Parathyroid adenoma (tissue), 2 donors: ENCODE measurements at regions not wholly inside any gene's neighbourhood (a gene's known extent, or its start where the extent isn't known, plus 50 kb on each side); places are given as distances from the start of the nearest gene placed in this dataset.

ENCODE experiments used
- H2AFZ ChIP-seq: fragments of 300-600 bp; sonication (generic); one replicate; pipeline ENCODE4 v1.7.0; 2017; ENCODE audit warnings: antibody characterized with exemption, mild to moderate bottlenecking
- H3K27ac ChIP-seq: fragments of 300-600 bp; sonication (generic); one replicate; pipeline ENCODE4 v1.7.0; 2017
- H3K27me3 ChIP-seq: fragments of 300-600 bp; sonication (generic); one replicate; pipeline ENCODE4 v1.7.0; 2017; ENCODE audit warnings: low read length; ENCODE audit not compliant: control insufficient read depth, insufficient read depth
- H3K36me3 ChIP-seq: fragments of 300-600 bp; sonication (generic); one replicate; pipeline ENCODE4 v1.7.0; 2017; ENCODE audit warnings: low read length; ENCODE audit not compliant: control insufficient read depth, insufficient read depth
- H3K4me1 ChIP-seq: fragments of 300-600 bp; sonication (generic); one replicate; pipeline ENCODE4 v1.7.0; 2017; ENCODE audit warnings: control low read depth
- H3K4me2 ChIP-seq: fragments of 300-600 bp; sonication (generic); one replicate; pipeline ENCODE4 v1.7.0; 2017; ENCODE audit warnings: low read length
- H3K4me3 ChIP-seq: fragments of 300-600 bp; sonication (generic); one replicate; pipeline ENCODE4 v1.7.0; 2017; ENCODE audit warnings: low read depth, low read length
- H3K79me2 ChIP-seq: fragments of 300-600 bp; sonication (generic); one replicate; pipeline ENCODE4 v1.7.0; 2017; ENCODE audit warnings: control low read depth
- H3K9ac ChIP-seq: fragments of 300-600 bp; sonication (generic); one replicate; pipeline ENCODE4 v1.7.0; 2017; ENCODE audit warnings: mild to moderate bottlenecking
- H3K9me3 ChIP-seq: fragments of 300-600 bp; sonication (generic); one replicate; pipeline ENCODE4 v1.7.0; 2017; ENCODE audit warnings: low read length; ENCODE audit not compliant: control insufficient read depth
- CTCF ChIP-seq: fragments of 300-600 bp; sonication (generic); IDR thresholded peaks from one replicate; pipeline ENCODE4 v1.7.0; 2017; ENCODE audit warnings: antibody characterized with exemption, mild to moderate bottlenecking
- donor health status: primary hyperparathyroidism.

- H3K4me2 ChIP-seq = no peak overlapping the region
- H3K4me3 ChIP-seq = no peak overlapping the region
- no peaks in the 10 kb centered on the region for H3K4me1 ChIP-seq
- H3K9ac ChIP-seq = no peak overlapping the region
- H3K79me2 ChIP-seq = no peaks in the 10 kb centered on the region
- TF ChIP-seq CTCF = no peak
- H3K36me3 ChIP-seq = no peaks in the 10 kb centered on the region
- H3K27ac ChIP-seq = no peak overlapping the region
- no peak overlapping the region for H2AFZ ChIP-seq
- H3K27me3 ChIP-seq = no peaks in the 10 kb centered on the region
- no peaks in the 10 kb centered on the region for H3K9me3 ChIP-seq
Observed at GRCh38 chr7:125636320-125636962, 706.8 kb upstream of the POT1 start.

- H3K4me3 ChIP-seq = no peak overlapping the region
- no peaks in the 10 kb centered on the region for H3K36me3 ChIP-seq
- no peak overlapping the region for H3K9ac ChIP-seq
- H3K9me3 ChIP-seq = no peaks in the 10 kb centered on the region
- H3K4me1 ChIP-seq = no peaks in the 10 kb centered on the region
- no peak for TF ChIP-seq CTCF
- H3K4me2 ChIP-seq = no peak overlapping the region
- H3K27me3 ChIP-seq = no peaks in the 10 kb centered on the region
- H2AFZ ChIP-seq = no peak overlapping the region
- no peak overlapping the region for H3K27ac ChIP-seq
- no peaks in the 10 kb centered on the region for H3K79me2 ChIP-seq
Observed at GRCh38 chr7:125618516-125618915, 688.9 kb upstream of the POT1 start.

- H3K9me3 ChIP-seq = no peaks in the 10 kb centered on the region
- TF ChIP-seq CTCF = no peak
- no peaks in the 10 kb centered on the region for H3K4me1 ChIP-seq
- H2AFZ ChIP-seq = no peak overlapping the region
- H3K27ac ChIP-seq = no peak overlapping the region
- H3K27me3 ChIP-seq = no peaks in the 10 kb centered on the region
- no peak overlapping the region for H3K4me3 ChIP-seq
- no peak overlapping the region for H3K9ac ChIP-seq
- H3K79me2 ChIP-seq = no peaks in the 10 kb centered on the region
- no peak overlapping the region for H3K4me2 ChIP-seq
- no peaks in the 10 kb centered on the region for H3K36me3 ChIP-seq
Observed at GRCh38 chr7:125611582-125611981, 682.0 kb upstream of the POT1 start.

- H3K9ac ChIP-seq = no peak overlapping the region
- no peak overlapping the region for H2AFZ ChIP-seq
- no peaks in the 10 kb centered on the region for H3K27me3 ChIP-seq
- H3K4me3 ChIP-seq = no peak overlapping the region
- no peaks in the 10 kb centered on the region for H3K36me3 ChIP-seq
- no peaks in the 10 kb centered on the region for H3K79me2 ChIP-seq
- TF ChIP-seq CTCF = no peak
- no peaks in the 10 kb centered on the region for H3K4me1 ChIP-seq
- H3K27ac ChIP-seq = no peak overlapping the region
- H3K9me3 ChIP-seq = no peaks in the 10 kb centered on the region
- no peak overlapping the region for H3K4me2 ChIP-seq
Observed at GRCh38 chr7:125606671-125607070, 677.0 kb upstream of the POT1 start.

GRCh38 chr7:125605241-125605640, 675.6 kb upstream of the POT1 start:
- no peak for TF ChIP-seq CTCF

More at GRCh38 chr7:125605241-125605640, 675.6 kb upstream of the POT1 start:
- Histone ChIP-seq H2AFZ (no peak overlapping the region), H3K27me3 (no peaks in the 10 kb centered on the region), H3K4me2 (no peak overlapping the region), H3K9me3 (no peaks in the 10 kb centered on the region), H3K79me2 (no peaks in the 10 kb centered on the region), H3K4me3 (no peak overlapping the region), H3K4me1 (no peaks in the 10 kb centered on the region), H3K27ac (no peak overlapping the region), H3K9ac (no peak overlapping the region), H3K36me3 (no peaks in the 10 kb centered on the region)
